MM.1S (cell line): ENCODE measurements at regions not wholly inside any gene's neighbourhood (a gene's known extent, or its start where the extent isn't known, plus 50 kb on each side); places are given as distances from the start of the nearest gene placed in this dataset.

Experiments
- CTCF ChIP-seq: fragments of 300-600 bp; sonication (generic); IDR thresholded peaks from 2 replicates; pipeline ENCODE4 v1.5.1; 2016; ENCODE audit warnings: antibody characterized with exemption, low read length, mixed read lengths
- EZH2phosphoT487 ChIP-seq: fragments of 300-600 bp; sonication (generic); IDR thresholded peaks from 2 replicates; pipeline ENCODE4 v1.6.1; 2018; ENCODE audit warnings: antibody characterized with exemption, low read length

GRCh38 chr4:141410839-141411238, 190.1 kb downstream of the ZNF330 start:
- TF ChIP-seq CTCF (no peak), EZH2phosphoT487 (no peak)
